Fibroblast of lung (primary cell): ENCODE measurements at regions not wholly inside any gene's neighbourhood (a gene's known extent, or its start where the extent isn't known, plus 50 kb on each side); places are given as distances from the start of the nearest gene placed in this dataset.

ENCODE experiments used
- EZH2 ChIP-seq: IDR thresholded peaks from 2 replicates; pipeline ENCODE4 v1.5.1; 2012; ENCODE audit warnings: low read length, control low read depth, mild to moderate bottlenecking; ENCODE audit errors: missing control alignments
- TF ChIP-seq, protein P1 (sequence below), 2 donors: IDR thresholded peaks in 1 of 2; conservative IDR thresholded peaks in 1 of 2; 1 replicate in 1 of 2; 2 replicates in 1 of 2; pipeline ENCODE4 v1.5.1; 2011 to 2012; ENCODE audit warnings: low read length in 2 of 2, control low read depth in 1 of 2, inconsistent platforms in 1 of 2, low read depth in 1 of 2, mild to moderate bottlenecking in 1 of 2

GRCh38 chr2:6492573-6492972 is 373.1 kb downstream of the CMPK2 start:
- TF ChIP-seq, protein P1, sequence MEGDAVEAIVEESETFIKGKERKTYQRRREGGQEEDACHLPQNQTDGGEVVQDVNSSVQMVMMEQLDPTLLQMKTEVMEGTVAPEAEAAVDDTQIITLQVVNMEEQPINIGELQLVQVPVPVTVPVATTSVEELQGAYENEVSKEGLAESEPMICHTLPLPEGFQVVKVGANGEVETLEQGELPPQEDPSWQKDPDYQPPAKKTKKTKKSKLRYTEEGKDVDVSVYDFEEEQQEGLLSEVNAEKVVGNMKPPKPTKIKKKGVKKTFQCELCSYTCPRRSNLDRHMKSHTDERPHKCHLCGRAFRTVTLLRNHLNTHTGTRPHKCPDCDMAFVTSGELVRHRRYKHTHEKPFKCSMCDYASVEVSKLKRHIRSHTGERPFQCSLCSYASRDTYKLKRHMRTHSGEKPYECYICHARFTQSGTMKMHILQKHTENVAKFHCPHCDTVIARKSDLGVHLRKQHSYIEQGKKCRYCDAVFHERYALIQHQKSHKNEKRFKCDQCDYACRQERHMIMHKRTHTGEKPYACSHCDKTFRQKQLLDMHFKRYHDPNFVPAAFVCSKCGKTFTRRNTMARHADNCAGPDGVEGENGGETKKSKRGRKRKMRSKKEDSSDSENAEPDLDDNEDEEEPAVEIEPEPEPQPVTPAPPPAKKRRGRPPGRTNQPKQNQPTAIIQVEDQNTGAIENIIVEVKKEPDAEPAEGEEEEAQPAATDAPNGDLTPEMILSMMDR (conservative IDR thresholded peaks at IDR 0.05 in 1 of 2, IDR thresholded peaks at IDR 0.05 in 1 of 2; ENCODE audit: low read depth in 1 of 2, low read length in 2 of 2) = no peak
- no peak for TF ChIP-seq EZH2
